GM12873 (cell line): ENCODE measurements at regions not wholly inside any gene's neighbourhood (a gene's known extent, or its start where the extent isn't known, plus 50 kb on each side); places are given as distances from the start of the nearest gene placed in this dataset.

Source experiments
- CTCF ChIP-seq: IDR thresholded peaks from 2 replicates; pipeline ENCODE4 v1.5.1; 2012; ENCODE audit warnings: low read depth, mild to moderate bottlenecking, moderate library complexity, low read length, control low read depth; ENCODE audit not compliant: insufficient read depth; ENCODE audit errors: missing control alignments

DNA sequence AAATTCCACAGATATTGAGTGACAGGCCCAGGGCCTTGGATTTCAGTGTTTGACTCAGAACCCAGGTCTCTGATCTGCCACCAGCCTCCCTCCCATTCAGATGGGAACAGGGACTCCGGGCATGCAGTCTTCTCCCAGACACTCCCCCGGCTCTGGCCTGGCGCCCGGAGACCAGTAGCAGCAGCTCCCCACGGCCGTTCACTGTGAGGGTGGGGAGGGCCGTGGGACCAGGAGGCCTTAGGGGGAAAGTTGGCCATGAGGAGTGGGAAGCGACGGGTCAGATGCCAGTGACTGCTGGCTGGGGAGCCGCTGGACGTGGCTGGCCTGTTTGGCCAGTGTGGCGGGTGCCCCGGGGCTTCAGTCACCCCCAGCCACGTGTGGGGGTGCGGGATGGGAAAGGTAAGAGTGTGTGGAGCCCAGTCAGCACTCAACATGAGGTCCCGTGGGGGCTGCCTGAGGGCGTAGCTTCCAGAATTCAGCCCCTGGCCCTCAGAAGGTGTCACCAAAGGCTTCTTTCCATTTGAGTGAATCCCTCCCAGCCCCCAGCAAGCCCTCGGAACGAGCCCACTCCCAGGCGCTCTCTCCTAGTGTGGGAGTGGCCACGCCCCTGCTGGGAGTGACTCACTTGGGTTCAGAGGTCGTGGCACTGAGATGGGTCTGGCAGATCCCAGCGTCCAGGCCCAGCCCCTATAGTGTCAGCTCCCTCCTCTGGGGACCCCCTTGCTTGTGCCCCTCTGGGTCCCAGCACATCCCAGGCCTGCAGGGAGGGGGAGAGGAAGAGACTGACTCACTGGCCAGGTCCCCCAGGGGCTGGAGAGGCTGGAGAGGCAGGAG is 309.4 kb downstream of the SEC14L1 start:
- no peak for TF ChIP-seq CTCF

- no peak for TF ChIP-seq CTCF
These were observed 310.0 kb downstream of the SEC14L1 start for GRCh38 chr17:77450742-77451244.

- TF ChIP-seq CTCF = no peak
These were observed 310.6 kb downstream of the SEC14L1 start for GRCh38 chr17:77451245-77451893.

DNA sequence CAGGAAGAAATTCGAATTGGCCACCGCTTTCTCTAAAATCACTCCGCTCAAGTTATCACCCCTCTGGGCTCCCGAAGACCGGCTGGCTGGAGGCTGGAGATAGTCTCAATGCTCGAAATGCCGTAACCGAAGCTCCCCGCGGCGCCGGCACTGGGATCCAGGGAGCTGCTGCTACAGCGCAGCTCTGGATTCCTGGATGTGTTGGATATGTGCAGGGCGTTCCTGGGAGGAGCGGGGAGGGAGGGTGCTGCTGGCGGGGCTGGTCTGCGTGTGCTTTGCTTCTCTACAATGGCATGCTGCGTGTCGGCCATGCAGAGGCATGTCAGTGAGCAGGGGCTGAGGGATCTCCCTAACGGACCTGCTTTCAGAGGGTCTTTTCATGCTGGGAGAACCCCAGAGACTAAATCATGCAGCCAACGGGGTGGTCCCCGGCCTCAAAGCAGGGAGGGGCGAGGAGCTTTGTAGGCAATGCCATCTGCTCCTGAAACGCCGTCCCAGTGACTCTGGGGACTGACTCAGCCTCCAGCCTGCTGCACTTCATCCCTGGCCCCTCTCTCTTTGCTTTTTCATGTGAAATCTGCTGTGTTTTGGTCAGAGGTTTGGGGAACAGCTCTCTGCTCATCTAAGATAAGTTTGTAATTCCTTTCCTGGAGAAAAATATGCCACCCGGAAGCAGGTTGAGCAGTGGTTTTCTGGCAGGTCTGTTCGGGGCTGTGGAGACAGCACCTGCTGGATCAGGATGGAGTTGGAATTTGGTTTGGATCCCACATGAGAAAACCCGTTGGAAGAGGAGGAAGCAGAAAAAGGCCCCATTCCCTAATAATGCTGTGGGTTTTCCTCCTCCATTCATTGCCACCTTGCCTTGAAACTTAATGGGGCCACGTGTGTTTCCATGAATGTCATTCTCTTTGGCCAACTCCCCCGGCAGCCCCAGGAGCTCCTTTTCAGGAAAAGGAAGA is 311.4 kb downstream of the SEC14L1 start:
- no peak for TF ChIP-seq CTCF

DNA sequence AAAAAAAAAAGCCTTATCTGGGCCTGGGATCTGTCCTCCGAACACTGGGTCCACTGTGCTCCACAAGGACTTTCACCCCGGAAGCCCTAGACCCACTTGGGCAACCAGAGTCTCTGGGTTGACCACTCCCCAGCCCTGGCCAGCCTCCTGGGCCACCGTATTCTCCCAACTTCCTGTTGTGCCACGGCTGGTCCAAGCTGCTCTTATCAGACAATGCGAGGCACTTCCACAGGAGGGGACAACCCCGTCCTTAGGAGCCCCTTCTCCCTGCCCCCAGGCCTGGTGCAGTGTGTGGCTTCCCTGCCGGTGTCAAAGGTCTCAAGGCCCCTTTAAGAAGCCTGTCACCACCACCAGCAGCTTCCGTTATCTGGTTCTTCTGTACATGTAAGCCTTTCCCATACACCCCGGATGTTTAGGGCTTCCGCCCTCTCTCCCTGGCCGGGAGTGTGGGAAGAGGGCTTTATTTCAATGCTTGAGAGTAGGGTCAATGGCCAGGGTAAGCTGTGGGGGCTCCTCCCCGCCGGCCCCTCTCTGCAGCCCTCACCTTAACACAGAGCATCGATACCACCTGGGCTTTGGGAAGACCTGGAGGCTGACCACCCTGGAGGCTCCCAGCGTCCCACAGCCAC is 313.0 kb downstream of the SEC14L1 start:
- no peak for TF ChIP-seq CTCF

GRCh38 chr17:77454242-77455095 is 313.7 kb downstream of the SEC14L1 start:
- no peak for TF ChIP-seq CTCF
